Naive thymus-derived CD4-positive, alpha-beta T cell (primary cell): ENCODE measurements at regions not wholly inside any gene's neighbourhood (a gene's known extent, or its start where the extent isn't known, plus 50 kb on each side); places are given as distances from the start of the nearest gene placed in this dataset.

Experiments
- ATAC-seq: fragments of 150-1000 bp; cut with Tn5 transposase; 2 replicates; pipeline ENCODE4 v1.10.0; 2021; ENCODE audit warnings: mild to moderate bottlenecking, moderate library complexity
- CTCF ChIA-PET: fragments of 350-600 bp; sonication (Branson Sonifier 250); formaldehyde crosslinking; loops from one replicate; lab custom pipeline; 2021; ENCODE audit warnings: antibody characterized with exemption; lab: Charles Lee
- POLR2A ChIA-PET: fragments of 350-600 bp; sonication (Branson Sonifier 250); formaldehyde crosslinking; loops from one replicate; lab custom pipeline; 2021; ENCODE audit warnings: antibody characterized with exemption, inconsistent platforms; lab: Charles Lee
- DNase-seq, 9 donors: peaks; one replicate each; pipeline versions ENCODE4 v3.0.0 to v3.0.0-alpha.2; 2020 to 2022; ENCODE audit warnings: mixed read lengths in 1 of 9
- H3K27ac ChIP-seq: one replicate; pipeline ENCODE4 v1.7.0; 2013; ENCODE audit warnings: mild to moderate bottlenecking, low read depth, low read length, moderate library complexity
- H3K27me3 ChIP-seq, 2 donors: one replicate each; pipeline ENCODE4 v1.7.0; 2013; ENCODE audit warnings: low read length in 2 of 2, mild to moderate bottlenecking in 2 of 2, moderate library complexity in 2 of 2; ENCODE audit not compliant: control insufficient read depth in 2 of 2, insufficient read depth in 2 of 2
- H3K36me3 ChIP-seq, 3 experiments: 1 replicate in 2 of 3; 2 replicates in 1 of 3; pipeline ENCODE4 v1.7.0; 2013; ENCODE audit warnings: low read length in 3 of 3, mild to moderate bottlenecking in 3 of 3, moderate library complexity in 1 of 3; ENCODE audit not compliant: insufficient read depth in 3 of 3, control insufficient read depth in 2 of 3
- H3K4me1 ChIP-seq, 2 donors: one replicate each; pipeline ENCODE4 v1.7.0; 2013; ENCODE audit warnings: low read length in 2 of 2, mild to moderate bottlenecking in 2 of 2, moderate library complexity in 1 of 2; ENCODE audit not compliant: control insufficient read depth in 2 of 2, insufficient read depth in 2 of 2
- H3K4me3 ChIP-seq: 2 replicates; pipeline ENCODE4 v1.7.0; 2013; ENCODE audit warnings: mild to moderate bottlenecking, low read length
- H3K9me3 ChIP-seq, 3 experiments: 1 replicate in 2 of 3; 2 replicates in 1 of 3; pipeline ENCODE4 v1.7.0; 2013; ENCODE audit warnings: low read length in 3 of 3; ENCODE audit not compliant: control insufficient read depth in 2 of 3
- H3K27ac Mint-ChIP-seq, 9 donors: one replicate each; pipeline ENCODE4 v1.8.0; 2020 to 2022; ENCODE audit warnings: mixed read lengths in 9 of 9, mild to moderate bottlenecking in 8 of 9, moderate library complexity in 5 of 9, inconsistent platforms in 2 of 9
- H3K27me3 Mint-ChIP-seq, 5 donors: one replicate each; pipeline ENCODE4 v1.8.0; 2021 to 2022; ENCODE audit warnings: mixed read lengths in 5 of 5, mild to moderate bottlenecking in 1 of 5
- H3K36me3 Mint-ChIP-seq, 5 donors: one replicate each; pipeline ENCODE4 v1.8.0; 2020 to 2022; ENCODE audit warnings: mixed read lengths in 5 of 5, mild to moderate bottlenecking in 3 of 5, inconsistent platforms in 1 of 5
- H3K4me1 Mint-ChIP-seq, 7 donors: one replicate each; pipeline ENCODE4 v1.8.0; 2020 to 2022; ENCODE audit warnings: mixed read lengths in 7 of 7, mild to moderate bottlenecking in 3 of 7, inconsistent platforms in 1 of 7
- H3K4me3 Mint-ChIP-seq, 10 donors: one replicate each; pipeline ENCODE4 v1.8.0; 2020 to 2022; ENCODE audit warnings: mild to moderate bottlenecking in 10 of 10, mixed read lengths in 10 of 10, moderate library complexity in 6 of 10, inconsistent platforms in 2 of 10
- H3K9me3 Mint-ChIP-seq, 11 donors: one replicate each; pipeline ENCODE4 v1.8.0; 2020 to 2022; ENCODE audit warnings: mixed read lengths in 11 of 11, mild to moderate bottlenecking in 4 of 11, inconsistent platforms in 1 of 11, moderate library complexity in 1 of 11
- intact Hi-C, 2 donors: fragments of 100-400 bp; cut with micrococcal nuclease; formaldehyde crosslinking; loops; one replicate each; pipeline ENCODE4 v1.15.1; 2023

DNA sequence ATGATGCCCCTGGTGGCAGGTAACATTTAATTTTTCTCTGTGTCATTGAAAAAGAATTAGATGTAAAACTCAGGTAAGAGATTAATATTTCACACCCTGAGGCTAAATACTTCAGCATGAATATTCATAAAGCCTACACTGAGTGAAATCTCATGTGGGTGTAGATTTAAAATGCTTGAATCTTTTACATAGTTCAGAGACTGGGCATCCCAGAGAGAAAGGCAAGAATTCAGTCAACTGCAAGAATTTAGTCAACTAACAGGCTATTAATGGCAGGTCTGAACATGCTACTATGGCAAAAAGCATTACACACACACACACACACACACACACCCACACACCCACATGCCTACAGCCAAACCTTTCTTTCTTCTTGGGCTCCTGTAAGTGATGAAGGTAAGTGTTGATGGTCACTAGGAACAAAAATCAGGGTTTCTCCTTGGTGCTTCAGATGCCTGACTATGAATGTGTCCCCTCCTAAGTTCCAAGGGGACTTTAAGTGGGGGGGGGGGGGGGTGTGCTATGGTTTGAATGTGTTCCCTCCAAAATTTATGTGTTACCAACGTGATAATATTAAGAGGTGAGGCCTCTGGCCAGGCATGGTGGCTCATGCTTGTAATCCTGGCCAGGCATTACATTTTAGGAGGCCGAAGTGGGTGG, 63.7 kb upstream of the PSMD7 start:
- H3K9me3 ChIP-seq: no peaks in the 10 kb centered on the region
- DNase-seq: no peak
- ChIA-PET CTCF (no interaction called here), POLR2A (no interaction called here)
- Mint-ChIP-seq H3K4me1 (no peaks in the 10 kb centered on the region), H3K27me3 (peaks cover 6 to 23% (median 19%) of the 10 kb centered on the region in 5 donors), H3K4me3 (no peak overlapping the region), H3K36me3 (peaks cover 0 to 3% (median 0%) of the 10 kb centered on the region in 5 donors), H3K9me3 (no peaks in the 10 kb centered on the region), H3K27ac (no peak overlapping the region)
- no peaks in the 10 kb centered on the region for H3K4me1 ChIP-seq
- H3K36me3 ChIP-seq: no peaks in the 10 kb centered on the region
- no peak overlapping the region for H3K27ac ChIP-seq
- H3K4me3 ChIP-seq: no peak overlapping the region
- no peak for ATAC-seq
- H3K27me3 ChIP-seq: no peaks in the 10 kb centered on the region
- intact Hi-C loops: no loop called here

DNA sequence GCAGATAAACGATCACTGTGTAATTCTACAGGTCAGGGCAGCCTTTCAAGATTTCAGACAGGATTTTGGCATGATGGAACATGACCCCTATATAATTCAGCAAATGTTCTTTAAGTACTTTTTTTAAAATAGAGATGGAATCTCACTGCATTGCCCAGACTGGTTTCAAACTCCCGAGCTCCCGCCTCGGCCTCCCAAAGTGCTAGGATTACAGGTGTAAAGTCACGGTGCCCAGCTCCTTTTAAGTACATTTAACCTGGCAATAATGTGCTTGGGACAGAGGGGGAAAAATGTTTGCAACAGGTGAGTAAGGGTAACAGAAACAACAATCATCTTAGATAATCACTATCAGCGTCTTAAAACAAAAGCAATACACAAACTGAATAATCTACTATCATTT, 66.5 kb upstream of the PSMD7 start:
- Histone ChIP-seq H3K27ac (no peak overlapping the region), H3K4me1 (no peaks in the 10 kb centered on the region), H3K4me3 (no peak overlapping the region), H3K27me3 (no peaks in the 10 kb centered on the region), H3K36me3 (no peaks in the 10 kb centered on the region), H3K9me3 (no peaks in the 10 kb centered on the region)
- Mint-ChIP-seq H3K36me3 (peaks cover 0 to 3% (median 0%) of the 10 kb centered on the region in 5 donors), H3K4me1 (peaks cover 0 to 2% (median 0%) of the 10 kb centered on the region in 7 donors), H3K27ac (no peak overlapping the region), H3K4me3 (no peak overlapping the region), H3K9me3 (no peaks in the 10 kb centered on the region), H3K27me3 (peaks cover 10 to 24% (median 16%) of the 10 kb centered on the region in 5 donors)
- ATAC-seq (no peak), DNase-seq (no peak)
- ChIA-PET POLR2A (no interaction called here), CTCF (no interaction called here)
- intact Hi-C loops: no loop called here

GRCh38 chr16:74226338-74226954, 70.2 kb upstream of the PSMD7 start:
- Mint-ChIP-seq H3K4me1 (peaks cover 0 to 2% (median 0%) of the 10 kb centered on the region in 7 donors), H3K36me3 (peaks cover 0 to 3% (median 0%) of the 10 kb centered on the region in 5 donors), H3K4me3 (no peak overlapping the region), H3K27me3 (peaks cover 7 to 26% (median 16%) of the 10 kb centered on the region in 5 donors), H3K9me3 (no peaks in the 10 kb centered on the region), H3K27ac (no peak overlapping the region)
- no peaks in the 10 kb centered on the region for H3K9me3 ChIP-seq
- DNase-seq (no peak), ATAC-seq (no peak)
- no peaks in the 10 kb centered on the region for H3K27me3 ChIP-seq
- H3K4me3 ChIP-seq: no peak overlapping the region
- ChIA-PET POLR2A (no interaction called here), CTCF (no interaction called here)
- H3K36me3 ChIP-seq: no peaks in the 10 kb centered on the region
- intact Hi-C loops: no loop called here
- no peaks in the 10 kb centered on the region for H3K4me1 ChIP-seq
- H3K27ac ChIP-seq: no peak overlapping the region

- peaks cover 0 to 3% (median 0%) of the 10 kb centered on the region in 5 donors for H3K36me3 Mint-ChIP-seq
- peaks cover 7 to 35% (median 17%) of the 10 kb centered on the region in 5 donors for H3K27me3 Mint-ChIP-seq
- no peaks in the 10 kb centered on the region for H3K36me3 ChIP-seq
- no peaks in the 10 kb centered on the region for H3K4me1 ChIP-seq
- no peak overlapping the region for H3K27ac Mint-ChIP-seq
- no peak overlapping the region for H3K27ac ChIP-seq
- no peak for DNase-seq
- H3K27me3 ChIP-seq: no peaks in the 10 kb centered on the region
- H3K9me3 ChIP-seq: no peaks in the 10 kb centered on the region
- POLR2A ChIA-PET: no interaction called here
- no peaks in the 10 kb centered on the region for H3K9me3 Mint-ChIP-seq
- H3K4me3 ChIP-seq: no peak overlapping the region
- no peak for ATAC-seq
- H3K4me3 Mint-ChIP-seq: no peak overlapping the region
- intact Hi-C loops: no loop called here
- H3K4me1 Mint-ChIP-seq: peaks cover 0 to 2% (median 0%) of the 10 kb centered on the region in 7 donors
- CTCF ChIA-PET: no interaction called here
These were observed 71.6 kb upstream of the PSMD7 start for GRCh38 chr16:74224828-74225612.

- ATAC-seq (no peak), DNase-seq (no peak)
- H3K27me3 Mint-ChIP-seq: peaks cover 4 to 34% (median 10%) of the 10 kb centered on the region in 5 donors
- H3K27me3 ChIP-seq: no peaks in the 10 kb centered on the region
- H3K4me1 Mint-ChIP-seq: peaks cover 0 to 2% (median 0%) of the 10 kb centered on the region in 7 donors
- intact Hi-C loops: no loop called here
- no peaks in the 10 kb centered on the region for H3K36me3 ChIP-seq
- POLR2A ChIA-PET: no interaction called here
- no peaks in the 10 kb centered on the region for H3K36me3 Mint-ChIP-seq
- no peaks in the 10 kb centered on the region for H3K9me3 Mint-ChIP-seq
- H3K9me3 ChIP-seq: no peaks in the 10 kb centered on the region
- H3K4me1 ChIP-seq: no peaks in the 10 kb centered on the region
- CTCF ChIA-PET: no interaction called here
- no peak overlapping the region for H3K4me3 ChIP-seq
- H3K4me3 Mint-ChIP-seq: no peak overlapping the region
- H3K27ac ChIP-seq: no peak overlapping the region
- H3K27ac Mint-ChIP-seq: no peak overlapping the region
These were observed 74.8 kb upstream of the PSMD7 start for GRCh38 chr16:74221828-74222227.

GRCh38 chr16:74219706-74220105, 76.9 kb upstream of the PSMD7 start:
- intact Hi-C loops: no loop called here
- no peak overlapping the region for H3K27ac Mint-ChIP-seq
- ATAC-seq (no peak), DNase-seq (no peak)
- H3K4me1 Mint-ChIP-seq: no peaks in the 10 kb centered on the region
- H3K27ac ChIP-seq: no peak overlapping the region
- H3K27me3 ChIP-seq: no peaks in the 10 kb centered on the region
- no peaks in the 10 kb centered on the region for H3K4me1 ChIP-seq
- no peaks in the 10 kb centered on the region for H3K9me3 ChIP-seq
- no peaks in the 10 kb centered on the region for H3K36me3 Mint-ChIP-seq
- H3K27me3 Mint-ChIP-seq: peaks cover 0 to 21% (median 12%) of the 10 kb centered on the region in 5 donors
- H3K9me3 Mint-ChIP-seq: peaks cover 0 to 2% (median 0%) of the 10 kb centered on the region in 11 donors
- no peak overlapping the region for H3K4me3 Mint-ChIP-seq
- CTCF ChIA-PET: no interaction called here
- POLR2A ChIA-PET: no interaction called here
- H3K4me3 ChIP-seq: no peak overlapping the region
- no peaks in the 10 kb centered on the region for H3K36me3 ChIP-seq
